B cell (primary cell): ENCODE measurements at regions not wholly inside any gene's neighbourhood (a gene's known extent, or its start where the extent isn't known, plus 50 kb on each side); places are given as distances from the start of the nearest gene placed in this dataset.

Source experiments
- ATAC-seq: fragments of 200-7000 bp; cut with Tn5 transposase; one replicate; pipeline ENCODE4 v1.10.0; 2021; ENCODE audit warnings: low read depth, mild to moderate bottlenecking, moderate number of reproducible peaks, moderate library complexity
- CTCF ChIA-PET: fragments of 350-600 bp; sonication (Branson Sonifier 250); formaldehyde crosslinking; loops from one replicate; lab custom pipeline; 2021; ENCODE audit warnings: antibody characterized with exemption, inconsistent platforms; lab: Charles Lee
- POLR2A ChIA-PET: fragments of 350-600 bp; sonication (Branson Sonifier 250); formaldehyde crosslinking; loops from one replicate; lab custom pipeline; 2021; ENCODE audit warnings: antibody characterized with exemption; lab: Charles Lee
- DNase-seq: peaks from one replicate; pipeline ENCODE4 v3.0.0; 2013
- H2AFZ ChIP-seq: 2 replicates; pipeline ENCODE4 v1.6.1; 2012; ENCODE audit warnings: mild to moderate bottlenecking, low read depth, low read length; ENCODE audit not compliant: insufficient read depth, poor library complexity, severe bottlenecking
- H3K27ac ChIP-seq, 2 donors: 1 replicate in 1 of 2; 2 replicates in 1 of 2; pipeline ENCODE4 v1.5.1; 2012 to 2013; ENCODE audit warnings: low read length in 2 of 2, mild to moderate bottlenecking in 2 of 2, moderate library complexity in 1 of 2
- H3K27me3 ChIP-seq, 4 experiments: fragments of 200-600 bp in 1 of 4; sonication (generic) in 1 of 4; replicated peaks in 1 of 4; 1 replicate in 2 of 4; 2 replicates in 2 of 4; pipeline versions ENCODE4 v1.6.1 to v1.7.0; 2013 to 2016; ENCODE audit warnings: low read length in 3 of 4, mild to moderate bottlenecking in 2 of 4, mixed read lengths in 1 of 4, moderate library complexity in 1 of 4; ENCODE audit not compliant: insufficient read depth in 4 of 4, control insufficient read depth in 3 of 4; ENCODE audit errors: control extremely low read depth in 1 of 4
- H3K36me3 ChIP-seq, 2 experiments: replicated peaks in 1 of 2; 1 replicate in 1 of 2; 2 replicates in 1 of 2; pipeline versions ENCODE4 v1.6.1 to v1.7.1; 2013; ENCODE audit warnings: low read length in 1 of 2; ENCODE audit not compliant: insufficient read depth in 2 of 2, control insufficient read depth in 1 of 2; ENCODE audit errors: control extremely low read depth in 1 of 2, extremely low read depth in 1 of 2
- H3K4me1 ChIP-seq, 2 donors: fragments of 200-600 bp in 1 of 2; sonication (generic) in 1 of 2; 1 replicate in 1 of 2; 2 replicates in 1 of 2; pipeline versions ENCODE4 v1.5.1 to v1.6.1; 2013 to 2017; ENCODE audit warnings: low read length in 2 of 2; ENCODE audit not compliant: control insufficient read depth in 2 of 2, insufficient read depth in 2 of 2
- H3K4me2 ChIP-seq: replicated peaks from 2 replicates; pipeline ENCODE3; 2012; ENCODE audit warnings: mild to moderate bottlenecking, low read depth, low read length; ENCODE audit not compliant: poor library complexity, severe bottlenecking
- H3K4me3 ChIP-seq, 5 experiments: fragments of 200-600 bp in 1 of 5; sonication (generic) in 1 of 5; 1 replicate in 3 of 5; 2 replicates in 2 of 5; pipeline versions ENCODE4 v1.5.1 to v1.7.0; 2011 to 2016; ENCODE audit warnings: low read length in 4 of 5, mild to moderate bottlenecking in 4 of 5, low read depth in 2 of 5, control low read depth in 1 of 5, moderate library complexity in 1 of 5; ENCODE audit not compliant: insufficient read depth in 1 of 5; ENCODE audit errors: control extremely low read depth in 1 of 5, extremely low read depth in 1 of 5
- H3K79me2 ChIP-seq: fragments of 200-600 bp; sonication (generic); one replicate; pipeline ENCODE4 v1.6.0; 2016; ENCODE audit warnings: low read length; ENCODE audit not compliant: control insufficient read depth, insufficient read depth
- H3K9ac ChIP-seq: fragments of 200-600 bp; sonication (generic); 2 replicates; pipeline ENCODE4 v1.6.1; 2017; ENCODE audit warnings: mild to moderate bottlenecking, low read length, moderate library complexity
- H3K9me3 ChIP-seq, 3 donors: one replicate each; pipeline versions ENCODE4 v1.6.1 to v1.7.1; 2013; ENCODE audit warnings: low read length in 2 of 3; ENCODE audit not compliant: control insufficient read depth in 2 of 3, insufficient read depth in 1 of 3; ENCODE audit errors: control extremely low read depth in 1 of 3
- H4K20me1 ChIP-seq: 2 replicates; pipeline ENCODE4 v1.6.0; 2012; ENCODE audit warnings: mild to moderate bottlenecking, low read length; ENCODE audit not compliant: insufficient read depth, control insufficient read depth, poor library complexity, severe bottlenecking
- H3K27ac Mint-ChIP-seq: one replicate; pipeline ENCODE4 v1.8.0; 2021; ENCODE audit warnings: mixed read lengths
- H3K27me3 Mint-ChIP-seq: one replicate; pipeline ENCODE4 v1.8.0; 2021; ENCODE audit warnings: mixed read lengths
- H3K4me1 Mint-ChIP-seq: one replicate; pipeline ENCODE4 v1.8.0; 2021; ENCODE audit warnings: mixed read lengths
- H3K4me3 Mint-ChIP-seq: one replicate; pipeline ENCODE4 v1.8.0; 2021; ENCODE audit warnings: mixed read lengths
- H3K9me3 Mint-ChIP-seq: one replicate; pipeline ENCODE4 v1.8.0; 2022; ENCODE audit warnings: mixed read lengths; ENCODE audit not compliant: insufficient read depth
- EZH2 ChIP-seq: IDR thresholded peaks from 2 replicates; pipeline ENCODE4 v1.6.1; 2012; ENCODE audit warnings: borderline replicate concordance, low read depth, mild to moderate bottlenecking, moderate library complexity, low read length; ENCODE audit not compliant: insufficient read depth, poor library complexity, severe bottlenecking
- WGBS: methylation state at CpG from one replicate; pipeline ENCODE4 v1.1.5; 2013; ENCODE audit warnings: missing lambda C conversion rate; ENCODE audit not compliant: insufficient coverage; 5-methylcytosine and 5-hydroxymethylcytosine counted together
- intact Hi-C: fragments of 100-400 bp; cut with micrococcal nuclease; formaldehyde crosslinking; loops from one replicate; pipeline ENCODE4 v1.10.0; 2022
- TF ChIP-seq, protein P1 (sequence below): fragments of 200-600 bp; IDR thresholded peaks from one replicate; pipeline ENCODE4 v1.8.0; 2022; ENCODE audit warnings: antibody characterized with exemption, mild to moderate bottlenecking

DNA sequence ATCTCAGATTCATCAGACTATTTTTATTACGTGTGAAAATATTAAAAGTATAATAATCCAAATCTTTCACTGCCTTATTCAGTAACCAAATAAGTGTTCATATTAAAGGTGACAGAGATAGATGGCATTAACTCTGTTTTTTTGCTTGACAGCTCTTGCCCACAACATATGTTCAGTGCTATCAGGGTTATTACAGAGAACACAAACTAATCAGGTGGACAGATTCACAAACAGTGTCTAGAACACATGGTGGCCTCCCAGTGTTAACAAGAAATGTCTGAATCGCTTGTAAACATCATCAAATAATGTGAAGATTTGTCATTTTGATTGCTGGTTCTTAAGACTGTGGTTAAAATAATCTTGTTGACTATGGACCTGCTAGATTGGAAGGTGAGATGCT, 609.1 kb upstream of the GRAMD2B start:
- ATAC-seq (no peak), DNase-seq (no peak)
- no peaks in the 10 kb centered on the region for H3K36me3 ChIP-seq
- no peak overlapping the region for H2AFZ ChIP-seq
- Mint-ChIP-seq H3K27me3 (no peaks in the 10 kb centered on the region), H3K4me1 (no peaks in the 10 kb centered on the region), H3K4me3 (no peak overlapping the region), H3K9me3 (no peaks in the 10 kb centered on the region), H3K27ac (no peak overlapping the region)
- TF ChIP-seq, protein P1, sequence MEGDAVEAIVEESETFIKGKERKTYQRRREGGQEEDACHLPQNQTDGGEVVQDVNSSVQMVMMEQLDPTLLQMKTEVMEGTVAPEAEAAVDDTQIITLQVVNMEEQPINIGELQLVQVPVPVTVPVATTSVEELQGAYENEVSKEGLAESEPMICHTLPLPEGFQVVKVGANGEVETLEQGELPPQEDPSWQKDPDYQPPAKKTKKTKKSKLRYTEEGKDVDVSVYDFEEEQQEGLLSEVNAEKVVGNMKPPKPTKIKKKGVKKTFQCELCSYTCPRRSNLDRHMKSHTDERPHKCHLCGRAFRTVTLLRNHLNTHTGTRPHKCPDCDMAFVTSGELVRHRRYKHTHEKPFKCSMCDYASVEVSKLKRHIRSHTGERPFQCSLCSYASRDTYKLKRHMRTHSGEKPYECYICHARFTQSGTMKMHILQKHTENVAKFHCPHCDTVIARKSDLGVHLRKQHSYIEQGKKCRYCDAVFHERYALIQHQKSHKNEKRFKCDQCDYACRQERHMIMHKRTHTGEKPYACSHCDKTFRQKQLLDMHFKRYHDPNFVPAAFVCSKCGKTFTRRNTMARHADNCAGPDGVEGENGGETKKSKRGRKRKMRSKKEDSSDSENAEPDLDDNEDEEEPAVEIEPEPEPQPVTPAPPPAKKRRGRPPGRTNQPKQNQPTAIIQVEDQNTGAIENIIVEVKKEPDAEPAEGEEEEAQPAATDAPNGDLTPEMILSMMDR = no peak
- no peak for TF ChIP-seq EZH2
- H3K4me1 ChIP-seq = no peaks in the 10 kb centered on the region
- POLR2A ChIA-PET = no interaction called here
- no peaks in the 10 kb centered on the region for H3K79me2 ChIP-seq
- CTCF ChIA-PET = no interaction called here
- H3K27ac ChIP-seq = no peak overlapping the region
- H4K20me1 ChIP-seq = no peaks in the 10 kb centered on the region
- no peak overlapping the region for H3K4me2 ChIP-seq
- H3K27me3 ChIP-seq = no peaks in the 10 kb centered on the region
- no peak overlapping the region for H3K4me3 ChIP-seq
- no peaks in the 10 kb centered on the region for H3K9me3 ChIP-seq
- WGBS = 100% methylated on average over 1 of the region's 2 CpGs
- intact Hi-C loops = no loop called here
- no peak overlapping the region for H3K9ac ChIP-seq

DNA sequence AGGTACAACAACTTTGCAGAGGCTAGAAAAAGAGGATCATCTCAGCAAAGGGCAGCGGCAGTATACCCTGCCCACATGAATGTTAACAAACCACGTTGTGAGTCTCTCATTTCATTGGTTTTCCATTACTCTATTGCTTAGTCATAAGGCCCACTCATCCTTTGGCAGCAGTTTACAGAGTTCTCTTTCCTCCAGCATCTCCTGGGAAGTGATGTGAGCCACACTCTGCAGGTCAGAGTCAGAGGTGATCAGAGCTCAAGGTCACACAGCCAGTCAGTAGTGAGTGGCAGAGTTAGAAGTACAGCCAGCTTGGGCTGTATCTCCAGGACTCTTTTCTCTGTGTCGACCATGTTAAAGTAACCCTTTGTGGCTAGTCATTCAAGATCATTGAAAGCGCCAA, 599.6 kb upstream of the GRAMD2B start:
- ChIA-PET CTCF (interaction anchor here (1.4 kb wide), 1 partner anchor 9 kb away, joined by 3 read pairs; no protein-coding TSS in a partner anchor), POLR2A (no interaction called here)
- Histone ChIP-seq H3K4me3 (no peak overlapping the region), H3K36me3 (no peaks in the 10 kb centered on the region), H3K27ac (no peak overlapping the region), H3K27me3 (no peaks in the 10 kb centered on the region), H3K4me1 (no peaks in the 10 kb centered on the region), H4K20me1 (no peaks in the 10 kb centered on the region), H3K9ac (no peak overlapping the region), H3K4me2 (no peak overlapping the region), H3K9me3 (no peaks in the 10 kb centered on the region), H3K79me2 (no peaks in the 10 kb centered on the region), H2AFZ (no peak overlapping the region)
- no peak for ATAC-seq
- Mint-ChIP-seq H3K4me3 (no peak overlapping the region), H3K27ac (no peak overlapping the region), H3K9me3 (no peaks in the 10 kb centered on the region), H3K27me3 (no peaks in the 10 kb centered on the region), H3K4me1 (no peaks in the 10 kb centered on the region)
- 84% methylated on average over 2 of the region's 4 CpGs for WGBS
- TF ChIP-seq, protein P1 = no peak
- TF ChIP-seq EZH2 = no peak
- intact Hi-C loops = no loop called here
- no peak for DNase-seq
